ENCODE measurements at regions not wholly inside any gene's neighbourhood (a gene's known extent, or its start where the extent isn't known, plus 50 kb on each side); places are given as distances from the start of the nearest gene placed in this dataset.

DNA sequence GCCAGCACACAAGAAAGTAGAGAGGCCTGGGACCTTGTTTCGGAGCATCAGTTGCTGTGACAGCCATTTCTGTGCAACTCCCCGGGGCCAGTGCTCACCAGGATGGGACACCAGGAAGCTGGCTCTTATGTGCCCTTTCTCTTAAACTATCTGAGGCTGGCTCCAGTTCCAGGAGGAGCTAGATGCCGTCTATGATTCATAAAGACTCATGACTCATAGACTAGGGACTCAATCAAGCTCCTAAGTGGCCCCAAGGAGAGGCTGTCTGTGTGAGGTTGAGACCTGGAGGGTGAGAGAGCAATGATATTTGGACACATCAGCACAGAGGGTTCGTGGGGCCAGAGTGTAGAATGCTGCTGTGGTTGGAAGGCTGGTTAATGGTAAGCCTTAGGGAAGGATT lies 580.1 kb downstream of the CCSER2 start:
- TF ChIP-seq, protein P1, sequence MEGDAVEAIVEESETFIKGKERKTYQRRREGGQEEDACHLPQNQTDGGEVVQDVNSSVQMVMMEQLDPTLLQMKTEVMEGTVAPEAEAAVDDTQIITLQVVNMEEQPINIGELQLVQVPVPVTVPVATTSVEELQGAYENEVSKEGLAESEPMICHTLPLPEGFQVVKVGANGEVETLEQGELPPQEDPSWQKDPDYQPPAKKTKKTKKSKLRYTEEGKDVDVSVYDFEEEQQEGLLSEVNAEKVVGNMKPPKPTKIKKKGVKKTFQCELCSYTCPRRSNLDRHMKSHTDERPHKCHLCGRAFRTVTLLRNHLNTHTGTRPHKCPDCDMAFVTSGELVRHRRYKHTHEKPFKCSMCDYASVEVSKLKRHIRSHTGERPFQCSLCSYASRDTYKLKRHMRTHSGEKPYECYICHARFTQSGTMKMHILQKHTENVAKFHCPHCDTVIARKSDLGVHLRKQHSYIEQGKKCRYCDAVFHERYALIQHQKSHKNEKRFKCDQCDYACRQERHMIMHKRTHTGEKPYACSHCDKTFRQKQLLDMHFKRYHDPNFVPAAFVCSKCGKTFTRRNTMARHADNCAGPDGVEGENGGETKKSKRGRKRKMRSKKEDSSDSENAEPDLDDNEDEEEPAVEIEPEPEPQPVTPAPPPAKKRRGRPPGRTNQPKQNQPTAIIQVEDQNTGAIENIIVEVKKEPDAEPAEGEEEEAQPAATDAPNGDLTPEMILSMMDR (IDR thresholded peaks at IDR 0.05; ENCODE audit: low read depth, low read length): no peak
- TF ChIP-seq POLR2A (IDR thresholded peaks at IDR 0.05; ENCODE audit: extremely low read depth, insufficient read length): no peak
- TF ChIP-seq, protein P2, sequence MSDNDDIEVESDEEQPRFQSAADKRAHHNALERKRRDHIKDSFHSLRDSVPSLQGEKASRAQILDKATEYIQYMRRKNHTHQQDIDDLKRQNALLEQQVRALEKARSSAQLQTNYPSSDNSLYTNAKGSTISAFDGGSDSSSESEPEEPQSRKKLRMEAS (IDR thresholded peaks at IDR 0.05; ENCODE audit: low read depth, low read length): no peak
